ENCODE measurements at regions not wholly inside any gene's neighbourhood (a gene's known extent, or its start where the extent isn't known, plus 50 kb on each side); places are given as distances from the start of the nearest gene placed in this dataset.

GRCh38 chr5:57559110-57559635 lies 76.6 kb upstream of the ACTBL2 start:
- no peak for DNase-seq (ENCODE audit: low spot score)

- no peak for DNase-seq (ENCODE audit: low spot score)
These were observed 69.4 kb upstream of the ACTBL2 start for GRCh38 chr5:57552033-57552432.

- DNase-seq (ENCODE audit: low spot score): no peak
These were observed 68.6 kb upstream of the ACTBL2 start for GRCh38 chr5:57551251-57551650.

GRCh38 chr5:57550132-57550531 lies 67.5 kb upstream of the ACTBL2 start:
- DNase-seq (ENCODE audit: low spot score): no peak

- no peak for DNase-seq (ENCODE audit: low spot score)
These were observed 67.0 kb upstream of the ACTBL2 start for GRCh38 chr5:57549566-57549965.

- DNase-seq (ENCODE audit: low spot score): no peak
These were observed 58.2 kb upstream of the ACTBL2 start for GRCh38 chr5:57540823-57541222.

GRCh38 chr5:57539281-57539701 lies 56.7 kb upstream of the ACTBL2 start:
- DNase-seq (ENCODE audit: low spot score): peak; percentile 29

- DNase-seq (ENCODE audit: low spot score): peak; percentile 87
These were observed 55.8 kb upstream of the ACTBL2 start for GRCh38 chr5:57538341-57538955.

GRCh38 chr5:57537811-57538210 lies 55.2 kb upstream of the ACTBL2 start:
- no peak for DNase-seq (ENCODE audit: low spot score)

GRCh38 chr5:57532513-57533497 lies 50.2 kb upstream of the ACTBL2 start:
- DNase-seq (ENCODE audit: low spot score): peak; percentile 48
